HS-5 (cell line): ENCODE measurements at regions not wholly inside any gene's neighbourhood (a gene's known extent, or its start where the extent isn't known, plus 50 kb on each side); places are given as distances from the start of the nearest gene placed in this dataset.

Experiments used
- DNase-seq: peaks from one replicate; pipeline ENCODE4 v3.0.0-alpha.2; 2012; ENCODE audit warnings: low read depth

GRCh38 chr5:133854554-133854953 lies 113.9 kb downstream of the C5orf15 start:
- no peak for DNase-seq

GRCh38 chr5:133853646-133854365 lies 114.6 kb downstream of the C5orf15 start:
- no peak for DNase-seq

DNA sequence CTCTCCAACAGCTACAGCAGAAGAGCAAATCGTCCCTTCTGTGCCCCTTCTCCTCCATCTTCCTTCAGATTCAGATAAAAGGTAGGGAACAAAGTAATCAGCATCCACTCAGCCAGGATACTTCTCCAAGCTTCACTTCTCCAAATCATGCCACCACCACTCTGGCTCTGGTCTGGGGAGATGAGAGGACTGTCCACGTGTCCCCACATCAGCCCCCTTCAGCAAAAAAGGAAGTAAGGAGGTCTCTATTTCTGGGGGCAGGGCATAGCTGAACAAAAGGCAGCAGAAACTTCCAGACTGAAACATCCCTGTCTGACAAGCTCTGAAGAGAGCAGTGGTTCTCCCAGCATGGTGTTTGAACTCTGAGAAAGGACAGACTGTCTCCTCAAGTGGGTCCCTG lies 116.9 kb downstream of the C5orf15 start:
- no peak for DNase-seq

GRCh38 chr5:133850811-133851210 lies 117.6 kb downstream of the C5orf15 start:
- no peak for DNase-seq

DNA sequence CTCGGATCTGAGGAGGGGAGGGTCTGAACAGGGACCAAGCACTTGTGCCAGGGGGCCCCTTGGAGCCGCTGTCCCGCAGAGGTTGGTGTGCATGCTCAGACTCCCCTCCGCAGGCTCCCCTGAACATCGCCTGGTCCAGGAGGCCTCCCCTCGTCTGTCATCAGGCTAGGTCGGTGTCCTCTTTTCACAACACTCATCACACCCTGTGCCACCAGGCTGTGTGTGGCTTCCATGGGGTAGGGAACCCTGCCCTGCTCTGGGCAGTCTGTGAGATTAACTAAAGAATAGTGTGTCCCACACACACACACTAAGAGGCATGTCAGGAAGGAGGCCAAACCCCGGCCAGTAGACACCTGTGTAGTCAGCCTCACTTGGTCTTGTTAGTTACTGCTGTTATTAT lies 119.3 kb downstream of the C5orf15 start:
- DNase-seq, result no peak

DNA sequence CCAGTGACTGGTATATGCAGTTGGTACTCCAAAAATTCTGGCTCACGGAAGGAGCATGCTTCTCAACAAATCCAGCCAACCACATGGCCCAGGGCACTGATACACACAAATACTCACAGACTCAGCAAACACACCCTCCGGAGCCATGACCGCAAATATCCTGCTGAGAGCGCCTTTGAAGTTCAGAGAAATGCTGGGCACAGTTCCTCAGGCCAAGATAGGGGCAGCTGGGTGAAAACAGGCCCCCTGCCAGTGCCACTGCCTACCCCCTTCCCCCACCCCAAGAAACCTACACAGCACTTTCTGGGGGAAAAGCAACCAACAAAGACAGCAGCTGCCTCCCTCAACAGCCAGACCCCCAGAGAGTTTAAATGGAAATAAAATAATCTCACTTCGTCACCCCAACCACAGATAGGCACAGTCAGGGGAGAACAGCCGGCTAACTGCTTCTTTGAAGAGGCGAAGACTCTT lies 120.0 kb downstream of the C5orf15 start:
- DNase-seq, result no peak

- DNase-seq, result no peak
Observed at GRCh38 chr5:133847886-133848285, 120.5 kb downstream of the C5orf15 start.

DNA sequence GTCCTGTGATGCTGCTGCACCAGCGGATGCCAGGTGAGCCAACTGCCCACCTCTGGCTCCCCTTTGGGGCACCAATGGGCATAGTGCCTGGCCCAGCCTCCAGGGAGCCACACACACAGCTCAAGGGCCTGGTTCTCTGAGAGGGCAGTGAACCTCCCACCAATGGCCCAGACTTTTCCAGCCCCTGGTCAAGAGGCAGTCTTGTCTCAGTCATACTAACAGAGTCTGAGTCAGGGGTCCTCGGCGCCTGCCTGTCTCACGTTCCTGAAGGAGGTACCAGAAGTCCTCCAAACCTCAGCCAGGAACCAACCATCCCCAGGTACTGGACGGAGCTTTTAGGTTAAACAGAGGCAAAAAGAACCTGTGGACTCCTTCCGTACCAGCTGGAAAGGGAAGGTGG lies 121.1 kb downstream of the C5orf15 start:
- DNase-seq, result no peak

DNA sequence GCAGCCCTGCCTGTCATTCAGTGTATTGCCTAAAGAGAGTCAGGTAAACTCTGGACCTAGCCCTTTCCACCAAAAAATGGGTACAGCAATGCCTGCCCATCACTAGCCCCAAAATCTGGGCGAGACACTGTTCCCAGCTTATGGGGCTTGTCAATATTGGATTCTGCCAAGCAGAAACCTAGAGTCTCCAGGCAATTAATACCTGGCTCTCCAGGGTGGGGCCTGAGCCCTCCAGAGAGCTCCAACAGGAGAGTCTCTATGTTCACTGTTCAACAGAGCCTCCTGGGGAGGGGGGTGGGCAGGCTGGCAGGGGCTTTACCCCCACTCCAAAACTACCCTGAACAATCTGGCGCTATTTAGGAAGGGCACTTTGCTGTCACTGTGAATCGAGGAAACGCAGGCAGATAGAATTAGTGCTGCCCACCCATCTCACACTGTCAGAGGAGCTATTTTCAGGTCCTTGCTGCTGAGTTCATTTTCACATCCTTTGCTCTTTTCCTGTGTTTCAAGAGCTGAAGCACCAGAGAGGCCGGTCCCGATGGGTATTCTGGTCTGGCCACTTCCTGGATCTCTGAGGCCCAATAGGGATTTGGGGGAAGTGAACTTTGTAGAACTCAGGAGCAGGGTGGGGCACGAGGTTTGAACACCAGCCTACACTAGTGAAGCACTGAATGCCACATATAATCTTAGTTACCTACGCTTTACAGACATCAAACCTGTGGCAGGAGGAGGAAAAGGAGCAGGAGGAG lies 121.8 kb downstream of the C5orf15 start:
- DNase-seq, result no peak

DNA sequence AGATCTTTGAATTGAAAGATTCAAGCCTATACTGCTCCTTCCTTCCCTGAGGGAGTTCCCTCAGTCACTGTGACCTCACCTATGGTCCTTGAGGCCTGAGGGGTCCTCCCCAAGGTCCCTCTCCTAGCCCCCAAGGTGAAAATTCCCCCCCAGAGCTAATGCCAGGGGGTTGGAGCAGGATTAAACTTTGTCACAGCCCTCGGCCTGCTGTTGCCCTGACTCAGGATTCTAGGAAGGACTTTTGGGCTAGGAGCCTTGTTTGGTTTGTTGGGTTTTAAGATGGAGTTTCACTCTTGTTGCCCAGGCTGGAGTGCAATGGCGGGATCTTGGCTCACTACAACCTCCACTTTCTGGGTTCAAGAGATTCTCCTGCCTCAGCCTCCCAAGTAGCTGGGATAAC lies 123.2 kb downstream of the C5orf15 start:
- no peak for DNase-seq

DNA sequence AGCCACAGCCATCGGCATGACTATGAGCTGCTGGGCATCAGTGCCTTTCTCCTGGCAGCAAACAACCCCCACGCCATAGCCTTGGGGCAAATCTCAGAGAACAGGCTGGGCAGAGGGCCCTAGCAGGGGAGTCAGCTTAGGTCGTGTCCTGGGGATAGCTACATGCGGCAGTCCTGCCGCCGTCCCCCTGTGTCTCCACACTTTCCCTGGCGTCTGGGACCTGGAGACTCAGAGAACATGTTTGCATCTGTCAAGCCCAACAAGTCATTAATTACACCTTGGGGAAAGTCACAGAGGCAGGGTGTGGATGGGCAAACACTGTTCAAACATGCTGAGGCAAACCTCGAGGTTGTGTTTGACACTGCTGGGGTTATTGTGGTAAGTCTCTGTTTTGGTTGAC lies 123.6 kb downstream of the C5orf15 start:
- DNase-seq, result no peak

- no peak for DNase-seq
Observed at GRCh38 chr5:133843911-133844310, 124.5 kb downstream of the C5orf15 start.

GRCh38 chr5:133842846-133843611 lies 125.4 kb downstream of the C5orf15 start:
- no peak for DNase-seq

DNA sequence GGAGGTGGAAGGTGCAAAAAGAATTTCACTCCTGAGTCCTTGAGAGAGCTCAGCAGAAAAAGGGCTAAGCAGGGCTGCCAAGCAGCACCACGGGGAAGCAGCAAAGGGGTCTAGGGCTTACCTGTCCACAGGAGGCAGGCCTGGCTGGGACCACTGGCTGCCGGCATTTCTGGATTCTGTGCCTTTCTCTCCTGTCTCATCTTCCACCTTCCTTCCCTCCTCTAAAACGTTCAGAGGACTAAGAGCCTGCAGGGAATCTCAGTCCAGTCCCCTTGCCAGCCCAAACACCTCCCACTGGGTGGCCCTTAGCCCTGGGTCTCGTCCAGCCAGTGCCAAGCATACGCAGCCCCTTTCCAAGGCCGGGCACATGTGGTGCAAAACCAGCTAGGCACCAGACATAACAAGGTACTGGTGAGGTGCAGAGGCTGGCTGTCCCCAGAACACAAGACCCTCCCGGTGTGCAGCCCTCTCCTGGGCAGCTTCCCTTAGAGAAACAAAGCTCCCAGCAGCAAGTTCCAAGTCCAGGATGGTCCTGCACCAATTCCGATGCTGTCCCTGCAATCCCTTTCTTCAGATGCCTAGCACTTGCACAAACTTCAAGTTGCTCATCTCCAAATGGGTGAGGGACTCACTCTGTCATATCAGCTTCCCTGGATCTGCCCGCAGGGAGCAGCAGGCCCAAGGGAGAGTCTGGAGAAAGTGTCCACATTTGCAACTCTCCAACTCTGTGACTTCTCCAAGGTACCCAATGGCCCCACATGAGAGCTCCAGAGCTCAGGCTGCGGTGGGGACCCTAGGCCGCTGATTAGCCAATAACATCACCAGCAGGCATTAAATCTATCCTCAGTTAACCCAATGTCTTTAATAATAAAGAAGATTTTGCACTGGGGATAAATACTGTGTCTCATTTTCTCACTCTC lies 126.3 kb downstream of the C5orf15 start:
- DNase-seq, result no peak

DNA sequence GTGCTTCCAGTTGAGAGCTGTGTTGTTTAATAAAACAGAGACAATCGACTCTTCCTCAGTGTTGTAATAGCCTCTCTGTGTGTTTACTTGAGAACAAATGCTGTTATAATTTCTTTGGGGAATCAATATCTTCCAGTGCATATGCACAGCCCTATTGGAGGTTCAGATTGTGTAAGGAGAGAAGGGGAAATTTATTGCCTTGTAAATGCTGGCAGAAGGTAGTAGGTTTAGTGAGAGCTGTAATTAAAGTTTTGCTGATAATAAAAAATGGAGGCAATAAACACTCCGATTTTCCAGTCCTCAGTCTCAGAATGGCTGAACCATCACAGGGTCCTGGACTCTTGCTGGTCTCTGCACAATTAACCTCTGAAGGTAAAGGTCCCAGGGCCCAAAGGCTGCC lies 128.3 kb downstream of the C5orf15 start:
- DNase-seq, result no peak

DNA sequence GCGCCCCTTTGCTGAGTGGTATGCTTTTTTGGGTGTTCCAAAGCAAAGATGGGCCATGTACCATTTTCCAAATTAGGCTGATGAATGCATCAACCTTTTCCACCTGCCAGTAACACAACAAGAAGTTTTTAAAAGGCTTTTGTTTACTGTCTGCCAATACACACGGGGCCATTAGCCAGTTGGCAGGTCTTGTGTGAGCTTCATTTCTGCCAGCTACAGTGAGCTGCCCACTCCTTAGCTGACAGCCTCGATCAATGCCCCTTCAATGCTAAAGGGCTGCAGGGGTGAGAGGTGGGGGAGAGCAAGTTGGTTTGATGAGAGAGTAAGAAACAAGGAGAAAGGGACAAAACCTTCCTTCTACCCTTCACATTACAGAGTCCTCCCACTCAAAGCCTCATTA lies 128.7 kb downstream of the C5orf15 start:
- DNase-seq, result no peak

DNA sequence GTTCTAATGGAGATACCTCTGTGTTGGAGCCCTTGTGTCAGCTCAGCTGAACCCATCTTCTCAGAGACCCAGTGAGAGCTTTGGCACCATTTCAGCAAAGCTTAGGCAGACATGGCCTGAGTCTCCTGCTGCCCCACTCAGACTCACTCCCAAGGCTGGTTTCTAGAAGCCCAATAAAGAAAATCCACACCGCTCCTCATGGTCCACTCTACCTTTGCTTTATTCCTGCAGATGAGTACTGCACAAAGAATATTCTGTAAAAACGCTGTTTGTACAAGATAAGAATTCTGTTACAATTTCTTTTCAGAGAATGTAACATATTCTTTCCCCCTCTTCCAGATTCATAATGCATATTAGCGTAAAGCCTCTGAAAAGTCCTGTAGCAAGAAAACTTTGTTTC lies 129.3 kb downstream of the C5orf15 start:
- no peak for DNase-seq

- DNase-seq, result no peak
Observed at GRCh38 chr5:133838286-133838685, 130.1 kb downstream of the C5orf15 start.

GRCh38 chr5:133831491-133832224 lies 136.8 kb downstream of the C5orf15 start:
- DNase-seq, result peak; percentile 26

- no peak for DNase-seq
Observed at GRCh38 chr5:133830911-133831310, 137.5 kb downstream of the C5orf15 start.

- no peak for DNase-seq
Observed at GRCh38 chr5:133830281-133830680, 138.1 kb downstream of the C5orf15 start.
